ENCODE measurements at regions not wholly inside any gene's neighbourhood (a gene's known extent, or its start where the extent isn't known, plus 50 kb on each side); places are given as distances from the start of the nearest gene placed in this dataset.

DNA sequence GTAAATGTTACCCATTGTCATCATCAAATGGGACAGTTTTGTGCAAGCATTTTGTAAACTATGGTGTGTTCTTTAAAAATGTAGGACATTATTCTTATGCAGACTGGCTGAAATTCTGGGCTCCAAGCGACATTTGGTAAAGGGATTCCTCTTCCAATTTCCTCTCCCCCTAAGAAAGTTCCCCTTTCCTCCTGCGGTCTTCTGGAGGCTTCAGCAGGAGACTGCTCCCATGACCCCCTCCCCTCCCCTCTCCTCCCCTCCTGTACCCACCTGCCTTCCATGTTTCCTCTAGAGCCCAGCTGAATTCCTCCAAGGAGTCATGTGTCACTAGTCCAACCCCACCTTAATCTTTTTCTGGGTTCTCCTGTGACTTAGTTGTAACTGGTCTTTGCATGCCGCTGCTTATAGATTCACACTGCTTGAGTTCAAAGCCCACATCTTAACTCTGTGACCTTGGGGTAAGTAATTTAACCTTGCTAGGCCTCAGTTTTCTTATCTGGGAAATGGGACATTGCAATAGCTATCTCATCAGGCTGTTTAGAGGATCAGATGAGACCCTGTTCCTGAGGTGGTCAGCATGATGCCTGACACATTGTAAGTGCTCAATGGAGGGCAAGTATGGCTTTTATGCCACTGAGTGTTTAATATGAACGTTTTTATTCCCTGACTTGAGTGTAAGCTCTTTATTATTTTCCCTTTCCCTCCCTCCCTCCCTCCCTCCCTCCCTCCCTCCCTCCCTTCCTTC, 69.9 kb upstream of the WDR26 start:
- no peak for DNase-seq (ENCODE audit: low spot score)

DNA sequence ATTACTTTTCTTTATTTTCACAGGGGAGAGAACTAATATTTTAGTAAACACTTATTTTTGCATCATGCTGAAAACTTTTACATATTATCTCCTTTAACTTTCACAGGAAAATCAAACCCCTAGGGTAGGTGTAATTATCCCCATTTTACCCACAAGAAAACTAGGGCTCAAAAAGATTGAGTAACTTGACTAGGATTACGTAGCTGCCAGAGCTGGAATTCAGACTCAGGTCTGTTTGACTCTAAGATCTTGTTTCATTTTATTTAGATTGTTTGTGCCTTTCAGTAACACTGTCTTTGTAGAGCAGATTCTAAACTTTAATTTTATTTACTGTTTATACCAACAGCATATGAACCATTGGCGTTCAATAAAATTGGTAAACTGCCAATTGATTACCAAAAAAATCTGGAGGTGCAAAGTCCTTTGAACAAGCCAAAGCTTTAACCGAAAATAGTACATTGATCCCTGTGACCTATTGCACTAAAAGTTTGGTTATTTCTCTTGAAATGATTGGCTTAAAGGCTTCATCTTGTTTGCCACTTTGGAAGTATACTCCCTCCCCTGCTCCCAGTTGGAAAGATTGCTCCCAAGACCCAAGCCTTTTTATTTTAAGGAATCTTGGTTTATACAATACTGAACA, 71.0 kb upstream of the WDR26 start:
- no peak for DNase-seq (ENCODE audit: low spot score)

DNA sequence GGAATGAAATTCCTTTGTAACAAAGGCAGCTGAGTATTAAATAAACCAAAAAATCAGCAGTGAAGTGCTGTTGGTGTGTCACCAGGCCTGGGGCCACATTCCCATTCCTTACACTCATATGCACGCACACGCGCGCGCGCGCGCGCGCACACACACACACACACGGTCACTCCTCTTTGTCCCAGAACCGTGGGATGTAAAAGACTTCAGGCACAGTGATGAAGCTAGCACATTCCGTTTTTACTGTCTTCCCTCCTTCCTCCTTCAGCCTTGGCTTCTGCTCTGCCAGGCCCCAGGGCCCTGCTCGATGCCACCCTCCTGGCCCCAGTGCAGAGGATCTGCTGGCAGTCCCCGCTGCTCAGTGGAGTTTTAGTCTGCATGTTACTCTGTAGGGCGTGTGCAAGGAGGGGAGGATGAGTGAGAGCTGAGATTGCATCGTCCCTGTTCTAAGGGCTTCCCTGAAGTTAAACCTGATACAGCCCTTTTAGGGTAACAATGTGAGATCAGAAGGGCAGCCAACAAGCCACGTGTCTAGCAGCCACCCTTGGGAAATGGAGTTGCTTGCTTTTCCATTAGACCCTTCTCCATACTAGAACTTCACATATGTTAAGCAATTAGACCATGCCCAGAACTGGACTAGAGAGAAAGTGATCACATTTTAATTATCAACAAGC, 71.7 kb upstream of the WDR26 start:
- DNase-seq (ENCODE audit: low spot score) = no peak

DNA sequence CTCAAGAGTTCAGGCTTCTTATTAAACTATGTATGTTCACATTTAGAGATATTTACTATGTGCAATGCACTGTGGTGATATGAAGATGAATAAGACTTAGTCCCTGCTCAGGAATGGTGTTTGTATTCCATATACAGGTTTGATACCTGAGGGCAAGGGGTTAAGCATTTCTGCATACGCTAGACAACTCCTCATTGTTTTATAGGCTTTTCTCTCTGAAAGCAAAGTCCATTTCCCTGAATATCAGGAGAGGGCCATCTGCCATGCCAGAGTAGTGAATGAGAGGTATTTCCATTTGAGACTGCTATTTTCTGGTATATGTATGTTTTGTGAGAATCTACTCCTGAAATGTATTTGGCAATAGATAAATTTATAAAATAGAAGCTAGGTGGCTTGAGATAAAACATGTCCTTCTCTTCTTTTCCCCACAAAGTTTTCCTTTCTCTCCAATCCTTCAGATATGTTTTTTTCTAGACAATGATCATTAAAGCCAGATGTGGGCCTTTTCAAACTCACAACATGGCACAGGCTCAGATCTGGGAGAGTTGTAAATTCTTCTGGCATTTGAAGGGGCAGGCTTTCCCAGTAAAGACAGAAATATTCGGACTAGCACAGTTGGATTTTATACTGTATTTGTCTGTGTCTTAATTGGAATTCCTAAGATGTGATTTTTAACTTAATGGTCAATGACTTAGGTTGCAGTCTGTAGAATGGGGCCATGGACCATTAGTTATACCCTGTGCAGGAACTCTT, 73.3 kb upstream of the WDR26 start:
- no peak for DNase-seq (ENCODE audit: low spot score)

DNA sequence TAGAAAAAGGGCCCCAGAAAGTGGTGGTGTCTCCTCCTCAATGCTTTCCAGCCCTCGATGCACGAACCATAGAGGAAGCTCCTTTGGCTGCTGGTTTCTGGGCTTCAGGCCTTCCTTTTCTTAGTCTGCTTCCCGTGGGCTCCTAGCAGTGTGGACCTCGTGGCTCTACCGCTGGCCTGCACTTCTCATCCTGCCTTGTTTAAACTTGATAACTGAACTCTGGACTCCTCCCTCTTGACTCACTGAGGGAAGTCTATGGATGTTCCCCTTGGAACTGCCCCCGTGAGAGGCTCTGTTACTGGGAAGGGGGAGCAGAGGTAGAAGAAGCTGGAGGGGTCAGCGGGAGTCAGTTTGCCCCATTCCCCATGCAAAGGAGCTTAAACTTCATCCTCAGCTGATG, 75.3 kb upstream of the WDR26 start:
- no peak for DNase-seq (ENCODE audit: low spot score)

DNA sequence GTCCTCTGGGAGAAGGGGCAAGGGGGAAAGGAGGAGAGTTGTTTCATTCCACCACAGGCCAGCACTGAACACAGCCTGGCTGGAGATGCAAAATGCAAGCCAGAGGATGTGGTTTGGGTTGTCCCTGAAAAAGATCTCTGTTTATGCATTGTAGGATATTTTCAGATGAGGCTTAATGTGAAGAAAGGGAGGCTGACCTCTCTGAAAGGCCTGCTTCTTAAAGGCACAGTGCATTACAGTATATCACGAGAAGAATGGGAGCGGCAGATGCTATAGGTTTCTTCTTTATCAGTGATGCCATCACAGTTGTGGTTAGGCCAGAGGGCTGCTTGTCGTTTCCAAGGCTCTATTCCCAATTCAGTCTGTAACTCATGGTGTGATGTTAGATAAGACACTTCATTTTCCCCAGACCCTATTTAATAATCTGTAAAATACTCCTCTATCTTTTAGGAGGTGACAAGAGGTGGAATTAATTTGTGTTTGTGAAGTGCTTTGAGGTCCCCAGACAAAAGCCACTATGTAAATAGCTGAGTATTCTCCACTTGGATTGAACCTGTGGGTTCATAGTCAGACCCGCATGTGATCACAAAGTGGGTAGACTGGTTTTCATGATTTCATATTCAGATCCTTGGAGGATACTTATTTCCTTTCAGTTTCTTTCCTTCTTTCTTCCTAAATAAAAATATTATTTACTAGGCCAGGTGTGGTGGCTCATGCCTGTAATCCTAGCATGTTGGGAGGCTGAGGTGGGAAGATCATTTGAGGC, 76.5 kb upstream of the WDR26 start:
- DNase-seq (ENCODE audit: low spot score) = no peak

DNA sequence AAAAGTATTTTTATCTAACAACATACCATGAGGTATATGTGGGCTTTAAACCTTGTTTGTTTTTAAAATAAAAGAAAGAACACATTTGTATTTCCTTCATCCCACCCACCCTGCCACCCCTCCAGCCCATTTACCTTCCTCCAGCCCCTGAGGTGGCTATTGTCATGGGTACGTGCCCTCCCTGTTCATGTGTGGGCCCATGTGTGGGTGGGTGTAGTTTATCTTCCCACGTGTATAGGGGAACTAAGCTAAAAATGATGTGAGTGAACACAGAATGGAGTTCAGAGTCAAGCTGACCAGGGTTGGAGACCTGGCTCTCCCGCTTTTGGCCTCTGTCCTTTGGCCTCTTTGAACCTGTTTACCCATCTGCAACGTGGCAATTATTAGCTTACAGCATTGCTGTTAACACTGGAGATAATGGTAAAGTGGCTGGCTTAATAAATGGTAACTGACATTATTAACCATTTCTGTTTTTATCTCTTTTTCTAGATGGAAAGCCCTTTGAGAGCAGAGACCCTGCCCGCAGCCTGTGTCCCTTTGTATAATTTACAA, 78.1 kb upstream of the WDR26 start:
- no peak for DNase-seq (ENCODE audit: low spot score)

DNA sequence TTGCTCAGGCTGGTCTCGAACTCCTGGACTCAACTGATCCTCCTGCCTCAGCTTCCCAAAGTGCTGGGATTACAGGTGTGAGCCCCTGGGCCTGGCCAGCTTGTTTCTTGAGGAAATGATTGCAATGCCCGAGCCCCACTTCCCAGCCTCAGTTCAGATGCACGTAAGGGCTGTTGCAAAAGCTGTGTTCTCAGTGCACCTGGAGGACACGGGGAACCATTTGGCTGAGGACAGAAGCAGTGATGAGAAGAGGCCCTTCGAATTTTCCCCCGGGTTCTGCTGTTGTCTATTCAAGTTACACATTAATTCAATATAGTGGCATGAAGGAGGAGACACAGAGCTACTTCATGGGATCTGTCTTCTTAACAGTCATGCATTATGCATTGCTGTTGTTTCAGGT, 78.8 kb upstream of the WDR26 start:
- DNase-seq (ENCODE audit: low spot score) = no peak

DNA sequence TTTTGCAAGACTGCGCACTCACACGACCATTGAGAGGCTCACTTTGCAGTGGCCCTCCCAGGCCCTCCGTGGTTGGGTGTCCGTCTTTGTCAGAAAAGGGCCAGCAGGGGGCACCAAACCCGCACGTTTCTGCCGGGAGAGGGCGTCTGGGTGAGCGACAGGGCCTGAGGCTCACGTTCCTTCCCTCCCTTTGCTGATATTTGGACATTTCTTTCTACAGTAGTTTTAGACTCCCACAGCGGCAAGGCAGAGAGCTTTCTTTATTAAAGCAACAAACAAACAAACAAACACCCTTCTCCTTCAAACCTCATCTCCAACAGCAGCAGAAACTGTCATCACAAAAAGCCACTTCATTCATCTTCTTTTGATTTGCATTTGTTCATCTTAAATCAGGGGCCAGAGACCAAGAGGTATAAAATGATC, 79.2 kb upstream of the WDR26 start:
- DNase-seq (ENCODE audit: low spot score) = peak; percentile 81

DNA sequence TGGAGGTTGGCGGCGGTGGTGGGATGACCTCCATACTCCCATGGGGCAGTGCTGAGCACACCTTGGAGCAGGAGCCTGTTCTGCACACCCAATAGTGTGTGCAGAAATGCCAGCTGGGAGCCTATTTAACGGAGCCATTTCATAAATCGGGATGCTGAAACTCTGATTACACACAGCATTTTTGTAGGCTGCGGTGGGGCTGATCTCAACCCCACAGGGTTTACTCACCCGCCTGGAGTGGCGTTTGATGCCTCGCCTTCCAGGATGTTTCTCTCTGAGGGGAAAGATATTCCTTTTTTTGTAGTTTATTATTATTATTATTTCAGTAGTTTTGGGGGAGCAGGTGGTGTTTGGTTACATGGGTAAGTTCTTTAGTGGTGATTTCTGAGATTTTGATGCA, 82.6 kb upstream of the WDR26 start:
- DNase-seq (ENCODE audit: low spot score) = no peak

DNA sequence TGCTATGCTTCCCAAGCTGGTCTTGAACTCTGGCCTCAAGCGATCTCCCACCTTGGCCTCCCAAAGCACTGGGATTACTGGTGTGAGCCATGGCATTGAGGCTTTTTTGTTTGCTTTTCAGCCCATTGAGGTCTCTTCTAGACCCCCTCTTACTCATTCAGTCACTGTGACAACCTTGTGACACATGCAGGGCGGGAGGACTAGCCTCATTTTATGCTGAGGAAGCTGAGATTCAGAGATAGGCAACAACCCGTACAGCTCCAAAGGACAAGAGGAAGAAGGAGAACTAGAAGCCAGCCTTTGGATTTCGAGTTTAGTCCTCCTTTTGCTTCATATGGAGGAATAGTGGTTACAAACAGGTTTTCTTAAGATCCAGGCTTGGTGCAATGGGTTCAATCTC, 83.9 kb upstream of the WDR26 start:
- DNase-seq (ENCODE audit: low spot score) = no peak

DNA sequence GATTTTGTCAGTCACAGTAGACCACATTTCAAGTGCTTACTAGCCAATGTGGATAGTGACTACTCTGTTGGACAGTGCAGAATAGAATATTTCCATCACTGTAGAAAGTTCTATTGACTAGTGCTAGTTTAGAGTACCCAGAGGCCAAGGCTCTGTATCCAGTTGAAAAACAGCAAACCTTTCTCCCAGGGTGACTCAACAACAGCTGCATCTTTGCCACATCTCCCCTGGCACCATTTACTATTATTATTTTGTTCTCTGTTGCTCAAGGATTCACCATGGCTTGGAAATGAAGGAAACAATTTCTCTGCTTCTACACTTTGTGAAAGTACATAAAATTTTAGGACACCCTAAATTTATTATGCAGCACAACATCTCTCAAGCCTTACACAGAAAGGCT, 85.3 kb upstream of the WDR26 start:
- no peak for DNase-seq (ENCODE audit: low spot score)

DNA sequence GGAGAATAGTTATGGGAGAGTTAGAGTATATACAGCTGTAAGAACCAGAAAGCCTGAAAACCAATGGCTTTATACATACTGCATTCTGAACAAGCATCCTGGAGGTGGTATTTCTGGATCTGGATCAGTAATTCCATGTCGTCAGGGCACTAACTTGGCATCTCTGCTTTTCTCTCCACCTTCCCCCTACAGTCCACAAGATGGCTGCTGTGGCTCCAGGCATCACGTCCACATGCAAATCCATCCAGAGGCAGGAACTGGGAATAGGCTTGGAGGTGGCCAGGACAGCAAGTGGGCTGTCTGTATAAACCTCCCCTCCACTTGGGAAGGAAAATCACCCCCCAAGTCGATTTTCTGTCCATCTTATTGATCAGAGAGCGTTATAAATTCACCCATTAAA, 86.2 kb upstream of the WDR26 start:
- DNase-seq (ENCODE audit: low spot score) = no peak

DNA sequence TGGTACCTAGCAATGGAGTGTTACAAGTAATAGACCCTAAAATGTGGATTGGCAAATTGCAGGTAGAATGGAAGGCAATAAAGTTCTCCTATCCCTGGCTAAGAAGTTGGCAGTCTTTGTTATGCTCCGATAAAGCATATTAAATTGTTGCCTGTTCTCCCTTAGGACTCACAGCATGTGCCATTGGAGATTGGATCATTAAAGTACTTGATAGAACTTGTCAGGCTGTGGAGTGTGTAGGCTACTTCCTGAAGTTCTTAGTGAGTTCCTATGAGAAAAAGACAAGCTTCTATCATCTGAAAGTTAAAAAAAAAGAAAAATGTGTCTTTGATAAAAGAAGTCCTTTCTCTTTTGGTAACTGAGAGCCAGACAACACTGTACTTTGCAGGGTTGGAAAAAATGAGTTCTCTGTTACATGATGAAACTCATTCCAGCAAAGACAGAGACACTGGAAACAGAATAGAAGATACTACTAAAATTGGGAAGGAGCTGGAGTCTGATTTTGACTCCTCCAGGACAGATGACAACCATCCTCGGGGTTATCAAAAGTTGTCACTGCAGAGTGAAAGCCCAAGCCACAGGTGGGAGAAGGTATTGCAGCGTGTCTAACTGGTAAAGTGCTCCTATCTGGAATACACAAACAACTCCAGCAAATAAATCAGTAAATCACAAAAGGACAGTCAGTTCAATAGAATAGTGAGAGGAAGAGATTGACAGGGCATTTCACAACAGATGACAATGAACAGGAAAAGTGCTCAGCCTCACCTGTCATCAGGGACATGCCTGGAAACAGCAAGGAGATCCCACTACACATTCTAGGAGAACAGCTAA, 87.5 kb upstream of the WDR26 start:
- no peak for DNase-seq (ENCODE audit: low spot score)

DNA sequence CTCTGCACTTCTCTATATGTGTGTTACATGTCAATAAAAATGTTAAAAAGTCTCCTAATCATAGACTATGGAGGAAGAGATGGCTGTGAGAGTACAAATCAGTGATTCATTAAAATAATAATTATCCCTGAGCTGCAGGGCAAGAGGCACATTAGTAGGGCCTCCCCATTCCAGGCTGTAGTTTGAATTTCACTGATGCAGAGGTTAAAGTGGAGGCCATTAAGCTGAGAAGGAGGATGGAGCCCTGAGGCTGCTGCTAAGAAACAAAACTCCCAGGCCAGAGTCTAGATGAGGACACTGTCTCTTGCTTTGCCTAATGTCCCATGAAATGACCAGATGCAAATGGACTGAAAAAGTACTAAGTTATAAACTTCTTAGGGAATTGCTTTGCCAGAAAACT, 89.1 kb upstream of the WDR26 start:
- DNase-seq (ENCODE audit: low spot score) = no peak

DNA sequence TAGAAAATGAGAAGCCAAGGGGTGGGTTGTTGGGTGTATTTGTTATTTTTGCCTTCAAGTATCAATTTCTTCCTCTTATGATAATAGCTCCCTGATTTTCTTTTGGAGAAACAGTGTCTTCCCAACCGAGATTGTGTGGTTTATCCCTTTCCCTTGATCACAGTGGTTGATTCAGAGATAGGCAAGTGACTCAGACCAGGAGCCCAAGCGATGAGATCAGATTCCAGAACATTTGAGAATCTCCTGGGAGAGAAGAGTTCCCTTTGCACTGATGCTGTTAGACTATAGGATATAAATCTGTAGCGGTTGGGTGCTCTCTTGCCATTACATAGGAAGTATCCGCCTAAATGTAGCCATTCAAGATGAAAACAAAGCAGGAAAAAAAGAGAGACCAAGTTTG, 90.1 kb upstream of the WDR26 start:
- DNase-seq (ENCODE audit: low spot score) = no peak

DNA sequence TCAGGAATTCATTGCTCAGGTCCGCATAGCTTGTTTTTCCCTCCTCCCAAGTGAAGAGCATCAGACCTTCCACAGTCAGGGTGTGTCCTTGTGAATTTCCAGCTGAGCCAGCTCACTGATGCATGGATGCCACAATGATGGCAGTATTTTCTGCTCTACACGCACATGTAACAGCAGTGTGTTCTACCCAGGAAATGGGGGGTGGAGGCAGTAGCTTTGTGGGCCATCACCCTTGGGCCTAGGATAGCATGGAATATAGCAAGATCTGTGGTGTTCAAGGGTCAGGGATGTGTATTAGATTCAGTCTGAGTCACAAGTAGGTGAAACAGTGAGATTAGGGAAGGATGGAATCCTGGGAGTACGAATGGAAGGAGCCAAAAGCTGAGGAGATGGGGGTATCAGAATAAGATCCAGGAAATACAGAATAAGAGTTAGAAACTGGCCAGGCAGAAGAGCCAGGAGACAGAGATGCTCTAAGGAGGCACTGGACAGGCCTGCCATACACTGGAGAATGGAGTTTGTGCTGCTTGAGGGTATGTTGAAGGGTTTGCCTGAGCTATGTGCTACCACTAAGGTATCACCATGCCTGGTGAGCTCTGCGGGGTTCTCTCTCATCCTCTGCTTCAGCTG, 90.6 kb upstream of the CNIH3 start:
- no peak for DNase-seq (ENCODE audit: low spot score)

DNA sequence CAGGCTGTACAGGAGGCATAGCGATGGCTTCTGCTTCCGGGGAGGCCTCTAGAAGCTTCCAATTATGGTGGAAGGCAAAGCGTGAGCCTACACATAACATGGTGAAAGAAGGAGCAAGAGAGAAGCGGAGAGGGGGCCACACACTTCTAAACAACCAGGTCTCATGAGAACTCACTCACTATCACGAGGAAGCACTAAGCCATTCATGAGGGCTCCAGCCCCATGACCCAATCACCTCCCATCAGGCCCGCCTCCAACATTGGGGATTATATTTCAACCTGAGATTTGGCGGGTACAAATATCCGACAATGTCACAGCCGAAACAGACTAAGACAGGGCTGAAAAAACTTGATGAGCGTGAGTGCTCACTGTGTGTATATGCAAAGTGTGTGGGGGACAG, 89.3 kb upstream of the CNIH3 start:
- DNase-seq (ENCODE audit: low spot score) = no peak

DNA sequence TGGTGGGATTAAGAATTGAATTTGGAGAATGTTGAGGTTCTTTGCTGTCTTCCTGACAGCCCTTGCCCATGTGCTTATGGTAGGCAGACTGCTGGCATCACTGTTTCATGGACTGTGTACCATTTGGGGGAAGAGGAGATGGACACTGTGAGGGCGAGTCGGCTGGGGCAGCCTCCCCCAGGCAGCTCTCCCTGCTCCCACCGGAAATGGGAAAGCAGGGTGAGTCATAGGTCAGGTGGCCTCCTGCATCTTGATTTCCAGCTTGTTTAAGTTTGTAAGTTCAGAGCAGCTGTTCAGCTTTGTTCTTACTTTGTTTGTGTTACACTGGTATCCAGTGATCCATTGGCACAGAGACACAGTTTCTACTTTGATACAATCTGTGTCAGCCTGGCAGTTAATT, 87.2 kb upstream of the CNIH3 start:
- DNase-seq (ENCODE audit: low spot score) = no peak

DNA sequence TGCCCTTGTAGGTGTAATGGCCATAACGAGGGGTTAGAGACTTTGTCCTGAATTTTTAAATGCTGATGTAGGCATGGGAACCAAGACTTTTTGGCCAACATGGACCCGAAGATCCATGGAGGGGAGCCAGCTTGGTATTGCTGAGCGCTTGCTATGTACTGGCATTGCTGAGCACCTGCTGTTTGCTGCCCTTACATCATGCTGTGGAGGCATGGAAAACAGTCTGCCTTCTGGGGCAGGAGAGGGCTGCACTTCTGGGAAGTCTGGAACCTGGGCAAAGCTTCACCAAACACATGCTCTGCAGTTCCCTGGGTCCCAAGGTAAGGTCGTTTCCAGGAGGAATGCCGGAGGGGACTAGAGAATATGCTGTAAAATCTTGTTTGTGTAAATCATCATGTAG, 86.3 kb upstream of the CNIH3 start:
- no peak for DNase-seq (ENCODE audit: low spot score)
